ENCODE measurements at regions not wholly inside any gene's neighbourhood (a gene's known extent, or its start where the extent isn't known, plus 50 kb on each side); places are given as distances from the start of the nearest gene placed in this dataset.
A peak's percentile ranks its signal among the peaks of the same experiment; 100 is the strongest.

DNA sequence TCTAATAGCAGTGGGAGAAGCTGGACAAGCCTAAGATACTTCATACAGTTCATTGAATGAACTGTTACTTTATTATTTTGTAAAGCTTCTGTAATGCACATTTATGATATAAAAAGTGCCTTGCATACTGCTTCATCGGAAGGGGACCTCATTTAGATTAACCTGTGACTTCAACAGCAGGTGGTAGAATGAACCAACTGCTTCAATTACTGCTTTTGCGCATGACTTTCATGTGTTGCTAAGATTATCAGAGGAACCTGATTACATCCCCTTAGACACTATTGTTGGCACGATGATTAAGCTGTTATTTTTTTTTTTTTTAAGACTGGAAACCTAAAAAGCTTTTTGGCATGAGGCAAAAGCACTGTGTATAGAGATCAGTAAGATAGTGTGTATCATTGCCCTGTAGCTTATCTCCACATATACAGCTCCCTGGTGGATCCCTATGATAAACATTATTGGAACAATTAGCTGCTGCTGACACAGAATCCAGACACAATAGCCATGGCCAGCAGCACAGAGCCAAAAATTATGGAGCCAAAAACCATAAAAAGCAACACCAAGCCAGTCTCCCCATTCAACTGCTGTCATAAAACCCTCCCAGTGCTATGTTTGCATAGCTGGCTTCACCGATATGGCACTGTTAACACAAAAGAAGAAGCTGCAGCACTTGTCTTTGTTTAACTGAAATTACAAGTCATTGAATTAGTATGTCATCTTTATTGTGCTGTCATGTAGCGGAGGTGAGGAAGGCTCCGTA lies 731.6 kb upstream of the MMS22L start:
- TF ChIP-seq, protein P1, sequence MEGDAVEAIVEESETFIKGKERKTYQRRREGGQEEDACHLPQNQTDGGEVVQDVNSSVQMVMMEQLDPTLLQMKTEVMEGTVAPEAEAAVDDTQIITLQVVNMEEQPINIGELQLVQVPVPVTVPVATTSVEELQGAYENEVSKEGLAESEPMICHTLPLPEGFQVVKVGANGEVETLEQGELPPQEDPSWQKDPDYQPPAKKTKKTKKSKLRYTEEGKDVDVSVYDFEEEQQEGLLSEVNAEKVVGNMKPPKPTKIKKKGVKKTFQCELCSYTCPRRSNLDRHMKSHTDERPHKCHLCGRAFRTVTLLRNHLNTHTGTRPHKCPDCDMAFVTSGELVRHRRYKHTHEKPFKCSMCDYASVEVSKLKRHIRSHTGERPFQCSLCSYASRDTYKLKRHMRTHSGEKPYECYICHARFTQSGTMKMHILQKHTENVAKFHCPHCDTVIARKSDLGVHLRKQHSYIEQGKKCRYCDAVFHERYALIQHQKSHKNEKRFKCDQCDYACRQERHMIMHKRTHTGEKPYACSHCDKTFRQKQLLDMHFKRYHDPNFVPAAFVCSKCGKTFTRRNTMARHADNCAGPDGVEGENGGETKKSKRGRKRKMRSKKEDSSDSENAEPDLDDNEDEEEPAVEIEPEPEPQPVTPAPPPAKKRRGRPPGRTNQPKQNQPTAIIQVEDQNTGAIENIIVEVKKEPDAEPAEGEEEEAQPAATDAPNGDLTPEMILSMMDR (IDR thresholded peaks at IDR 0.05; ENCODE audit: control insufficient read depth, extremely low read depth, insufficient read depth) = no peak
- no peak overlapping the region for H3K4me3 ChIP-seq (ENCODE audit: low read depth, low read length)
- DNase-seq (ENCODE audit: low read depth) = peak; percentile 39

DNA sequence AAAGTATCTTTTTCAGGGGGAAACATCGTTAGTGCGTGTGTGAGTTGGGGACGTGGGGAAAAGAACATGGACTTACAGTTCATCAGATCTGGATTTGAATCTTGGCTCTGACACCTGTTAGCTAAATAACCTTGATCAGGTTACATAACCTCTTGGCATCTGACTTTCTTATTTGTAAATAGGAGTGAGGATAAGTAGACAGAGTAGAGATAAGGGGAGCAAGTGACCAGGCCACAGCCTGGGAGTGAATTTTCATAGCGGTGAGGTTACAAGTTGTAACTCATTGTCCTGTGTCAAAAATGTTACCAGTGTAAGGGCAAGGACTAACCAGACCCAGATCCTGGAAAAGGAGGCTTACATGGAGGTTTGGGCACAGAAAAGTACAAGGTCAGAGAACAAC lies 733.5 kb upstream of the MMS22L start:
- no peak overlapping the region for H3K4me3 ChIP-seq (ENCODE audit: low read depth, low read length)
- no peak for DNase-seq (ENCODE audit: low read depth)
- TF ChIP-seq, protein P1 (IDR thresholded peaks at IDR 0.05; ENCODE audit: control insufficient read depth, extremely low read depth, insufficient read depth) = no peak

DNA sequence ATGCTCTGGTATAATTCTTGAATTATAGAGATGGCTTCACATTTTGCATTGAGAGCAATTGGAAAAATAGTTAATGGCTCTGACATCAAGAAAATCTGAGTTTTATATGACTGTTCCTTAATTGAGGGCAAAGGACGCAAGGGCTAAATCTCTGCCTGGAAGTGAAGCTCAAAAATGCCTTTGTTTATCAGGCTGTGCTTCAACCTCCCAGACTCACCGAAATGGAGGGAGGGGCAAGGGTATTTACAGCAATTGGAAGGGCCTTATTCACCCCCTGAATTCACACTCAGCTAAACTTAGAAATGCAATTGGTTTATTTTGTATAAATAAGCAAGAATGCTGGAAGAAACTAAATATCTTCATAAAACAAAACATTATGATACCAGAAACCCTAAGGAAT lies 737.2 kb upstream of the MMS22L start:
- no peak overlapping the region for H3K4me3 ChIP-seq (ENCODE audit: low read depth, low read length)
- TF ChIP-seq, protein P1 (IDR thresholded peaks at IDR 0.05; ENCODE audit: control insufficient read depth, extremely low read depth, insufficient read depth) = no peak
- DNase-seq (ENCODE audit: low read depth) = no peak

DNA sequence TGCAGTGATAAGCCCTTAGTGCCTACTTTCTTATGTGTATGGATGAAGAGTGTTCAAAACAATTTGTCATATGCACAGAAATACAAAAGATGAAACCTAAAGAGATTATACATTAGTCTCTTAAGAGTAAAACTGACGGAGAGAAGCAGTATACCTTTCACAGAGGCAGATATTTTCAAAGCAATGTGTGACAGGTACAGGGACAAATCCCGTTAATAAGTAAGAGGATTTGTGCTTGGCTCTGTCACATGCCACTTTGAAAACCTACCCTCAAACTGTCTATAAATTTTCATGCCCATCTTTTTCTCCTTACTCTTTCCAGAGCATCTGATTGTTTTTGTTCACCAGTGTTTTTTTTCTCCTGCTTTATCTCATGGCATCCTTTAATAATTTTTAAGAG lies 741.3 kb upstream of the MMS22L start:
- no peak overlapping the region for H3K4me3 ChIP-seq (ENCODE audit: low read depth, low read length)
- DNase-seq (ENCODE audit: low read depth) = no peak
- TF ChIP-seq, protein P1 (IDR thresholded peaks at IDR 0.05; ENCODE audit: control insufficient read depth, extremely low read depth, insufficient read depth) = no peak

DNA sequence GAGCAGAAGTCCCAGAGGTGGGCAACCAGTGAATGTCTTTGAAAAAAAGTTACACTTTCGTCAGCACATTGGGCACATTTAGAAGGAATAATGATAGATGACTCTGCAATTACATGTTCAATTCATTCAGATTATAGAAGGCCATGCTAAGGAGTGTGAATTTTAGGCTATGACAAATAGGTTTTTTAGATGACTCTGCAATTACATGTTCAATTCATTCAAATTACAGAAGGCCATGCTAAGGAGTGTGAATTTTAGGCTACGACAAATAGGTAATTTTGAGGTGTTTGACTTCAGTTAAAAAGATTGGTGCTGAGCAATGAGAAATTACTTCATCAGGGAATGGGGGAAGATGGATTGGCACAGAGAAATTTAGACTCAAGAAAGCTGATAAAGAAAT lies 744.9 kb upstream of the MMS22L start:
- TF ChIP-seq, protein P1 (IDR thresholded peaks at IDR 0.05; ENCODE audit: control insufficient read depth, extremely low read depth, insufficient read depth) = no peak
- no peak for DNase-seq (ENCODE audit: low read depth)
- H3K4me3 ChIP-seq (ENCODE audit: low read depth, low read length) = no peak overlapping the region

DNA sequence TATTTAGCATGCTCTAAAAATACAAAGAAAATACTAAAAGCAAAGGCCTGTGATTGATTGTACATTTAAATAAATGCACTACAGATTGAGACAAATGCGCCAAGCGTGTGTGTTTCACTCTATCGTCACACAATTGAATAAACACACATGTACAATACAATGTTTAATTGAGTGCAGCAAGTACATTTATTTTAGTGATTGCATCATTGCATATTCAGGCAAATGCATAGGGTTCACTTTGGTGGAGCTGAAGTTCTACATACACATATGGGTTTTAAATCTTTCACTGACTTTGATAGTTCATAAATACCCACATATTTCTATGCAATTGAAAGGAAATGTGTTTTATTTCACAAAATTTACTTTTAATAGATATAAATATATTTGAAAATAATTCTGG lies 750.6 kb upstream of the MMS22L start:
- DNase-seq (ENCODE audit: low read depth) = no peak
- TF ChIP-seq, protein P1 (IDR thresholded peaks at IDR 0.05; ENCODE audit: control insufficient read depth, extremely low read depth, insufficient read depth) = no peak
- H3K4me3 ChIP-seq (ENCODE audit: low read depth, low read length) = no peak overlapping the region
